DLD1 (cell line): ENCODE measurements at regions not wholly inside any gene's neighbourhood (a gene's known extent, or its start where the extent isn't known, plus 50 kb on each side); places are given as distances from the start of the nearest gene placed in this dataset.

Source experiments
- in situ Hi-C: cut with HindIII; loops from 2 replicates; pipeline ENCODE4 v1.10.0; 2017; ENCODE audit warnings: low sequenced_read_pairs

DNA sequence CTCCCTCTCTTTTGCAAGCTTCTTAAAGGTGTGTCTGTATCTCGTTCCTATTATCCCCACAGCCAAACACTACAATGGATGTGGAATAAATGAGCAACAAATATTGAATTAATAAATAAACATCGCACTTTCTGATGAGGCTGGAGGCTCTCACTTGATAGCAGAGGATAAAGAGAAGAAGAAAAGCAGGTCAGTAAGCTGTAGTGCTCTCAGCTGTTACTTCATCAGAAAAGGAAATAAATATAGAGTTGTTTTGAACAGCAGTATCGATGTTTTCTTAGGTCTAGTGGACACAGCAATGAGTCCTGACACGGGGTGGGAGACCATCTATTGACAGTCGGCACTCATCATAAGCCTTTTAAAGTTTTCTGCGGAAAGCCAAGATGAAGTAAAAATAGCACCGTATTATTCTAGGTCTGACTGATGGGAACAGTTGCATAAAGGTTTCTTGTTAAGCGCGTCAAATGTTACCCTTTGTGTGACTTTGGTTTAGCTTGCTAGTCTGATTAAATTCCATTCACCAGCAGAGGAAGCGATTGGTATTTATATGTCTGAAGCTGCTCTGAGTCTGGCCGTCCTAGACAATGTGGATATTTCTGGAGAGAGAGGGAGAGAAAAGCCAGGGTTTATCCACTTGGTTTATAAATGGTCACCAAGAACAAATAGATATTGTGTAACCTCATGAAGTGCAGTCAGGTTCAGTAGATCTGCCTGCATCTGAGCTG, 646.1 kb downstream of the CDH11 start:
- in situ Hi-C loops: no loop called here

DNA sequence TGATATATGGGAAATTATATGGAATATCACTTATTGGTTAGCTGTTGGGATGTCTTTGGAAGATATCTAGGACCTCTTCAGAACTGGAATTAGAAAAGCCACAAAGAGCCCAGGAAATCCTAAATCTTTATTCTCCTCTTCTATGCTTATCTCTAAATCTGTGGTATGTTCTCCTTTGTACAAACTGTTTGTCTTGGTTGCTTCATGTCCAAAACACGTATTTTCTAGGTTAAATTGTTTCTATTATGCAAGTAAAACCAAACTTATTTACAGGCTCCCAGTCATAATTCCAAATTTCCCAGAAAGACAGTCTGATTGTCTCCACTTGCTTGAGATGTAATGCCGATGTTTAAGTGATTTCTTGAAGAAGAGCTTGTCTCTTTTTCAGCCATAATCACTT, 650.9 kb downstream of the CDH11 start:
- in situ Hi-C loops: no loop called here

GRCh38 chr16:64469906-64470702, 651.8 kb downstream of the CDH11 start:
- in situ Hi-C loops: no loop called here

DNA sequence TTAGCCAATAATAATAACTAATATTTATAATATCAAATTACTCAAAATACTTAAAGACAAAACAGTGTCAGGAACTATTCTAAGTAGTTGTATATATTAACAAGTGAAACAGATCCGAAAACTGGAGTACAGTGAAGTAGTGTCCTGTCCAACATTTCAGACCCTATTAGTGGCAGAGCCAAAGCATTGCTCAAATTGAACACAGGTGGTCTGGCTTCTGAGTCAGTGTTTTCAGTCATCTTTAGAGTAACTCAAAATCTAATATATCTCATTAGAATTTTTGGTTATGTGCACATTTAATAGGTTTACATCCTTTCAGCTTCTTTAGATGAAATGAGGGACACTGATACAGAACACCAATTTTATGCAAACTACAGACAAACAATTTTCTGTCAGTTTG, 652.5 kb downstream of the CDH11 start:
- in situ Hi-C loops: no loop called here

DNA sequence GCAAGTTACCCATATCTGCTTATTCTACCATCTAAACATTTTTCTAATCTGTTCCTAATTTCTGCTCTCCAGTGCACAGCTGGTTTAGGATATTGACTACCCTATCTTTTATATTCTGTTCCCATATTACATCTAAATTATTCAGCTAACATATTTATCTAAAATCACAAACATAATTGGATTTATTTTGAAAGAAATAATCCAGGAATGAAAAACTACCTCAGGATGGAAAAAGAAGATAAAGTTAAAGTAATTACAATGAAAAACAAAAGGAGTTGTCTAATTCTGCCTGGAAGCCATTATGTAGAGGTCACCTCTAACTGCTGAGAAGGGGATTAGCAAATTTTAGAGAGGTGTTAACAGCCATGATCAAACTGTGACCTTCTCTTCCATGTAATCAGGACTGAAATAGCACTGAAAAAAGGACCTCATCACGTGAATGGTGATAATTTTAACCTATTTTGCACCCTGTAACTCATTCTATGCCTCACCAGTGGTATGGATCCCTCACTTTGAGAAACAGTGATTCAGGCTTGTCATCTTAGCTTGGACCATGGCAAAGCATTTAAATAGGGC, 653.3 kb downstream of the CDH11 start:
- in situ Hi-C loops: no loop called here

DNA sequence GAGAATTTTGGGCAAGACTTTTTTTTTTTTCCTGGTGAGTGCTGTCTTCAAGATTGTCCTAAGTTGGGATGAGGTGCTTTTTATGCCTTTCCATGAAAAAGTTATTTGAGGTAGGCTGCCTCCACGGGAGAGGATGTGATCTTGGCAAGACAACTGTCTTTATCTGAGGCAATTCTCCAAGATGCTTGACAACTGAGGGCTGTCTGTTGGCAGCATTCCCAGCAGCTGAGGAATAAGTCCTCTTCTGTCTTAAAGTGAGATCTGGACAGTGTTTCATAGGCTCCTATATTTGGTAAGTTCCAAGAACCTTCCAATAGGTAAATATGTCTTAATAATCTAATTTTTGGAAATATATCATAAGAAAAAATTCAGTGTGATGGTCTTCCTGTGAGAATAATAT, 662.0 kb downstream of the CDH11 start:
- in situ Hi-C loops: no loop called here

DNA sequence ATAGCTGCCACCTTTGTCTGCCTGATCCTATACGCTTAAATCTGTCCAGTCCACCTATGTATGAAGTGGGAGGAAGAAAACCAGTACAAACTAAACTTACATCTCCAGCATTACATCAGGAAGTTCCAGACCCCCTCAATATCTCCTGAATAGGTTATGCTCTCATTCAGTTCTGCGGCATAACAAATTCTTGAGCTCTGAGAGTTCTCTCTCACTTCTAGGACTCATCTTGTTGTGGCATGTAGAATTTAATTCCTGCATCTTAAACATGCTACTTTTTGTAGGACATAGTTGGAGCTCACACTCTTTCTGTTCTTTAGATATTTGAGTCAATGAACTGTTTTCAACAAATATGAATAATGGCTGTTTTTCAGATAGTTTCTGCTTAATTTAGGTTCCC, 662.5 kb downstream of the CDH11 start:
- in situ Hi-C loops: no loop called here

DNA sequence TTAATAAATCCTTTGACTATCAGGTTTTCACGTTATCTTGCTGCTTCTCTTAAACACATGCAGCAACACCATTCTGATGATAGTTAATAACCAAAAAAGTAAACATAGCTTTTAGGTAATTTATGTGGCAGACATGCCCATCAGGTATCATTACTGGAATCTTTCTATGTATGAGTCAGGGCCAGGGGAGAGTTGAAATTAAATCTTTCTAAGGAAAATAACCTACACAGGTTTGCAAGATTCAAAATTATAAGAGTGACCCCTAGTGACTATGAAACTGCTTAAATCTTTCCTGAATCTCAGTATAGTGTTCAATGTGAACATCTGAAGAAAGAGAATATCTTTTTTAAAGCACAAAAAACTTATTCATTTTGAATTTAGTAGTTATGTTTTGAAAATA, 666.6 kb downstream of the CDH11 start:
- in situ Hi-C loops: no loop called here

DNA sequence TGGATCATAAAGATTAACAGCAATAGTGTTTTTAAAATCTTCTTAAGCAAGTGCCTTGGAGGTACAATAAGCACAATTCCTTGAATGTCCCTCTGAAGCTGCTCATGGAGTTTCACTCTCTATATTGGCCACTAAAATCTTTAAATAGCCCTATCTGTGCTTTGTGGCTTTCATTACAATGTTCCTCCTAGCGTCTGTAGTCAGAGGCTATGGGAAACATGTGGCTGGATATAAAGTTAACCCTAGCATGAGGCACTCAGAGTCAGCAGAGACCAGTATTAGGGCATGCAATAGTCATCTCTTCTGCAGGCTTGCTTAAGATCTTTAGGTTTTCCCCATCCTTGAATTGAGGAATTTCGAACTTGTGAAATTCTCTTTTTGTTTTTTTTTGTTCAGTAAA, 668.2 kb downstream of the CDH11 start:
- in situ Hi-C loops: no loop called here

- in situ Hi-C loops: no loop called here
Measured at GRCh38 chr16:64452446-64452845, 669.4 kb downstream of the CDH11 start.

- in situ Hi-C loops: no loop called here
Measured at GRCh38 chr16:64450177-64450576, 671.7 kb downstream of the CDH11 start.

DNA sequence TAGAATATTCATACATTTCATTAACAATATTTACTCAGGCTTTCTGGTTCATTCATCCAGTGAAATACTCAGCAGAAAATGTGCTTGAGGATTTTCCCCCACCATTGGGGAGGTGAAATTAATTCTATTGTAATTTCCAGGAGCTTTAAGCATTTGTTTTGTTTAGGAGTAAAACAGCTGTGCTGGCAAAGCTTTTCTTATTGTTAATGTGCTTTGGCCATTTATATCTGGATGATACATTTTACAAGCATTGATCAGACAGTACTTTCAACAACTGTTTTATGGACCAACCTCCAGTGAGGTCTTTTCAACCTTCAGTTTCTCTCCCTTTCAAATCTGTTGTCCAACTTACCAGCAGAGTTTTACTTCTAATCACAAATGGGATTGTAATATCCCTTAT, 672.4 kb downstream of the CDH11 start:
- in situ Hi-C loops: no loop called here

DNA sequence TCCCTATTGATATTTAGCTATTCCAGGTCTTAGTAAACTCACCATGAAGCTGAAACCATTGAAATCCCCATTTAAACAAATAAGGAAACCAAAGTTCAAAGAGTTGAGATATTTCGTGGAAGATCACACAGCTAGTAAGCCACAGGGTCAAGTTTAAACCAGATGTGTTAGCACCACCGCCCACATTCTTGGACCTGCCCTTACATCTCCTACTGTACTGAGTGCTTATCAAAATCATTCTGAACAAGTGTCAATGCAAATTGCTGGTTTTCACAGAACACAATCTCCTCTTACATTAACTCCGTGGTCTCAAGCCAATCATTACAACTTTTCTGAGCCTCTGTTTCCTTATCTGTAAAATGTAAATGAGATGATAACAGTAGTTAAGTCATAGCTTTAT, 676.2 kb downstream of the CDH11 start:
- in situ Hi-C loops: no loop called here

- in situ Hi-C loops: no loop called here
Measured at GRCh38 chr16:64445245-64445644, 676.6 kb downstream of the CDH11 start.

- in situ Hi-C loops: no loop called here
Measured at GRCh38 chr16:64440421-64440831, 681.4 kb downstream of the CDH11 start.

GRCh38 chr16:64440005-64440404, 681.9 kb downstream of the CDH11 start:
- in situ Hi-C loops: no loop called here

DNA sequence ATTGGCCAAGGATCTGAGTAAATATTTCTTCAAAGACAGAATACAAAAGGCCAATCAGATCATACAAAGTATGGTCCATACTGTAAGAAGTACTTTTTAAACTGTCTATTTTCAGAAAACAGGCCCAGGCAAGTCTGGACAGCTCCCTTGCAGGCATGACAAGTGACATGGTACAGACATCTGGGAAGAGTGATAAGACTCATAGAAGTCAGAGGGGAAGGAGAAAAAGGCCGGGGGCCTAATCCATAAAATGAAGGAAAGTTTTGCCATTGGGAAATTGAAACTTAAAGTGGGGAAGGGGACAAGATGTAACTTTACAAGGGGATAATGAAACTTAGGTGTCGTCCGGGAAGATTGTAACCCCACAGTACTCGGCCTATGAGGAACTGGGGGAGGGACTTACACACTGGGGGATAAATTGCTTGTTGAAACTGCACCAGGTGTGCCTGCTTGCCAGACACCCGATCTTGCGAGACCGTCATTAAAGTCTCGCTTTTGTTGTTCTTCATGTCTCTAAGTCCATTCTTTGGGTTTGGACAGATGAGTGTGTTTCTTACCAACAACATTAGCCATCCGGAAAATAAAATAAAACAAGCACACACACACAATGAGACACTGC, 684.0 kb downstream of the CDH11 start:
- in situ Hi-C loops: no loop called here

DNA sequence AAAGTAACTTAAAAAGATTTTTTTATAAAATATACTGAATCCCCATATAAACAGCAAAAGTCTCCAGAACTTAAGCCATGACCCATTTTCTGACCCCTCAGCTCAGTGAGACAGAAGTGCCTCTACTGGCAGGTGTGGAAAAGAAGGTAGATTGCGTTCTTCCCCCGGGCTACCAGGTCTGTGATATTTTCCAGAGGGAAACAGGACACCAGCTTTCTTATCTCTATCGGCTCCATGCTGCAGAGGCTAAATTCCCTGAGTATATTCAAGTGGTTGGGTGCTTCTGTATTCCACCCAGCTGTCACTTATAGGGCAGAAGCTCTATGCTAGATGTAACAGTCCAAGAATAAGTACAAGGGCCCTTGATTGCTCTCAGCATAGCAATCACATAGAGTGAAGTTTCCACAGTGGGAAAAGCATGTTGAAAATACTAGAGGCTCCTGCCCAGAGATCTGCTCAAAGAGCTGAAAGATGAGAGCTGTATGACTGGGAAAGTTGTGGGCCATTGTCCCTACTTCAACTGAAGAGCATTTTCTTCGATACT, 687.3 kb downstream of the CDH11 start:
- in situ Hi-C loops: no loop called here

DNA sequence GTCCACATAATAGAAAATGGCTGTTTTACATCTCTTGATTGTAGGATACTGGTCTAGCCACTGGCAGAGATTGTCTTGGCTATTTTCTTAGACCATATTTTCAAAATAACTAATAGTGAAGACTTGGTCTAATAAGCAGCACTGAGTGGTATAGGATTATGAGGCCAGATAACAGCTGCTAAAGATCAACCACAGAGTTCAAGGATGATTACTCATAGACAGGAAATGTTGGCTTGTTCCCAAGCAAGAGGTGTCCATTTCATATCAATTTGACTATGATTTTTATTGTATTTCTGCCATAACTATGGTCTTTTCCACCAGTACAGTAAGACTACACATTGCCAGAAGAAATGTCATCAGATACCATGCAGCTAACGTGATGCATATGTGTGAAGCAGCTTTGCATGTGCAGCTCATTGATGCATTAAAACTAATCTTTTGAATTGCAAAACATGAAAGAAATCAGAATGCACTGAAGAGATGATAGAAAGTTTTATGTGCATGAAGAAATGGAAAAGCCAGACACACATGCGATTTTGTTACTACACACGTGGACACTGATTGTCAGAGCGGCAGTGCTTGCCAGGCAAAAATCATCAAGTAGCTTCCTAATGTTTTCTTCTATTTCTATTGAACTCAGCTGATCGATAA, 693.3 kb downstream of the CDH11 start:
- in situ Hi-C loops: no loop called here

- in situ Hi-C loops: no loop called here
Measured at GRCh38 chr16:64426131-64426666, 695.7 kb downstream of the CDH11 start.

- in situ Hi-C loops: no loop called here
Measured at GRCh38 chr16:64425381-64425780, 696.5 kb downstream of the CDH11 start.
